ENCODE measurements at regions not wholly inside any gene's neighbourhood (a gene's known extent, or its start where the extent isn't known, plus 50 kb on each side); places are given as distances from the start of the nearest gene placed in this dataset.
A peak's percentile ranks its signal among the peaks of the same experiment; 100 is the strongest.

DNA sequence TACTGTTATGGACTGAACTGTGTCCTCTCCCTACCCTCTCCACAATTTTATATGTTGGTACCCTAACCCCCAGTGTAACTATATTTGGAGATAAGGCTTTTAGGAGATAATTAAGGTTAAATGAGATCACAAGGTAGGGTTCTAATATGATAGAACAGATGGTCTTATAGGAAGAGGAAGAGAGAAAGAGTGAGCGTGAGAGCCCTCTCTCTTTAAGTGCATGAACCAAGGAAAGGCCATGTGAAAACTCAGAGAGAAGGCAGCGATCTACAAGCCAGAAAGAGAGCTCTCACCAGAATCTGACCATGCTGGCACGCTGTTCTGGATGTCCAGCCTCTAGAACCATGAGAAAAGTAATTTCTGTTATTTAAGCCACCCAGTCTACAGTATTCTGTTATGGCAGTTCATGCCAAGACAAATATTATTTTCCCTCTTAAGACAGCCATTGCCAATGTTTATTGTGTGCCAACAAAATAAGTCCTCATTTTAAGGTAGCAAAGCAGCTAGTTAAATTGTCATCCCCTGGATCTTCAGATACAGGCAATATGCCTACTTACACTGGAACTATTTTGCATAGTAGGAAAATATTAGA is 336.2 kb downstream of the MID1IP1 start:
- no peak for DNase-seq (ENCODE audit: low read depth in 2 of 2)

DNA sequence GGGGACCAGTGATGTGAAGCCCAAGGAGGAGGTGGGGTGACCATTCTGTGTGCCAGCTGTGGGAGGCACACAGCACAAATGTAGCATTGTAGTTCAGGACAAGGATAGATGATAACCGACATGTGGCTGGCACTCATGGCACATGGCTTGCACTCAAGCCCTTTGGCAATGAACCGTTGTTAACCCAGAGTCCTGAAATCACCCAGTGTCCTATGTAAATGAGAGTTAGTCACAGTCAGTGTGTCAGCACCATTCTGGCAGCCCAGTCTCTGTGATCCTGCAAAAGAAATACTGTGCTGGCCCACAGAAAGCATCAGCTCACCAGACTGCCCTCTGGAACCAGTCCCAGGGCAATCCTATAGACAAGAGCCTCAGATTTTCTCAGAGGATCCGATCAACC is 339.3 kb downstream of the MID1IP1 start:
- DNase-seq (ENCODE audit: low read depth in 2 of 2), result no peak

DNA sequence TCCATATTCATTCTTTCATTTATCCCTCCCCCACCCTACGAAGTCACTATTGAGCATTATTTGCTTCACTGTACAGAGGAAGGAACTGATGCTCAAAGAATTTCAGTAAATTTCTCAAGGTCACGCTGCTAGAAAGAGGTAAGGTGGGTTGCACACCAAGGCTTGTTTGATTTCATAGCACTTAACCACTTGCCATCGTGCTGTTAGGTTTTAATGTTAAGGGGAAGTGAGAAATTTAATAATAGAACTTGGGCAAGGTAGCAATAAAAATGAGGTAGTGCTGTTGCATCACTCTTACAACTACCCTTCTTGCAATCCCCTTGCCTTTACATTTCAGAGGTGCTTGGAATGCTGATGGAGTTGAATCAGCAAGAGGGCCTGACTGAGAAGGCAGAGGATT is 343.1 kb downstream of the MID1IP1 start:
- no peak for DNase-seq (ENCODE audit: low read depth in 2 of 2)

DNA sequence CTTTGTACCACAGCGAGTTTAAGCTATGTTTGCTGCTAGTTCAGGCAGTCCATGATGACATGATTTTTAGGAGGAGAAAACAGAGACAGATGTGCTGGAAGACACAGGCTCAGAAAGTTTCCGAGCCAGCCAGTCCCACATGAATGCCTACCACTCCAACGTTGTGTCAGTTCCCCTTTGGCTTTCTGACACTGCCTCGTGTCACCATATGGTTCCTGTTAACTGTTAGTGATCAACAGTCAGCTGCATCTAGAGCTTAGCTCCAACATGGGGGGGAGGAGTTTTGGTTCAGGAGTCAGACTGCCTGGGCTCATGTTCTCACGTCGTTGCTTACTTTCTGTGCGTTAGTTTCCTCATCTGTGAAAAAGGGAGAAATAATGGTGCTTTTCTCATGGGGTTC is 343.7 kb downstream of the MID1IP1 start:
- DNase-seq (ENCODE audit: low read depth in 2 of 2), result no peak

DNA sequence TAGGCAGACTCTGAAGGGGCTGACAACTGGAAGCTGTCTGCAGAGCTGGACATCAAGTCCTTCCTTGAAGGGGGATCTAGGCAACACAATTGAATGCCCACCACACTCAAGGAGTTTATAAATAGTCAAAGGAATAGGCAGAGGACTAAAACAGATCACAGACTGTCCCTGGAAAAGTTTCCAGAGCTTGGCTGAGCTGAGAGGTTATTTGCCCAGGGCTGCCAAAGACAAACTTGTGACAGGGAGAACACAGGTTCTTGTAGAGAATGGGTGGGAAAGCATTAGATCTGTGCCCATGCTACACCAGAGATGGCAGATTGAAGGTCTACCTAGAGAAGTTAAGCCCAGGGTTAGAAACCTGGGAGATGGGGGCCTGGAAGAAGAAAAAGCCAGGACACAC is 344.6 kb downstream of the MID1IP1 start:
- no peak for DNase-seq (ENCODE audit: low read depth in 2 of 2)

DNA sequence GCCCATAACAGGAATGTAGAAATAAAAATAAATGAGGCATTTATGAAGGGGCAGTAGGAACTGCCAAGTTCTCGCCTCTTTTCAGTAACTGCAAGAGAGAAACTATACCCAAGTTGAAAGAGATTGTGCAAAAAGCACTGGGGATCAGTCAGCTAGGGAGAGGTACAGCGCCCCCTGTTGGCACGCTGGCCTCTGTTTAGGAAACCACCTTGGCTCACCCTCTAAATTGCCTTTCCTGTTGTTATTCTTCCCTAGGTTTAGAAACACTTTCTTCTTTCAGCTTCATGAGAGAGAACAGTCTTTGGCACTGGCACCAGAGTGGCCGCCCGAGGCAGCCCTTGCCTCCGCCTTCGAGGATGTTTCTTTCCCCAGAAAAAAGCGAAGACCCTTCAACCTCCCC is 348.5 kb downstream of the MID1IP1 start:
- DNase-seq (ENCODE audit: low read depth in 2 of 2), result peak; percentile 4 to 39

DNA sequence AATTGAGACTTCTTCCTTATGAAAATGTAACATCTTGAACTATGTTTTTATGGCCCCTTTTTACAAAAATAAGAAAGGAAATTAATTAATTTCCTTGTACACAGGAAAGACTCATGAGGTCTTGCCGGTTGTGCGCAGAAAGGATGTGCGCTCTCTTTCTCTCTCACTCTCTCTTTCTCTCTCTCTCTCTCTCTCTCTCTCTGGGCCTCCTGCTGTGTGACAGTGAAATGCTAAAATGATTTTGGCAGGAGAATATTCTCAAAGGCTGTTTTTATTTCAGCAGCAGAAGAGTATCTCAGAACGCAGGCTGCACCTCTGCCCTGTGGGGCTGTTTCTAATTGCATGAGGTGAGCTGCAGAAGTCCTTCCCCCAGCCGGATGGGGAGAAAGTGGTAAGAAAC is 349.0 kb downstream of the MID1IP1 start:
- DNase-seq (ENCODE audit: low read depth in 2 of 2), result no peak

DNA sequence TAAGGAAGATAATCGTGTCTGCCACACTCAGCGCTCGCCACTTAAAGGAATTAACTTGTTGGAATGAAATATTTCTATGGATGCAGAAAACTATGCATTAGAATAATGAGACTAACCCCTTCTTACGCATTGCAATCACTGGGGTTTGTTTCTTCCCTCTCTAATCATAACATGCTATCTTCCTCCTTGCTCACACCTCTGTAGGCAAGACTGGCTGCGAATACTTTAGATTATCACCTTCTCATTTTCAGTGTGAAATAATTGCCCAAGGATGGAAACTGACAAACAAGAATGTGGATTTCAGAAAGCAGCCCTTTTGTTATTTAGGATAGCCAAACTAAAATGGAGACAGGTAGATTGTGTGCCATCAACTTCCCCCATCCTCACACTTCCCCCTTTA is 349.4 kb downstream of the MID1IP1 start:
- DNase-seq (ENCODE audit: low read depth in 2 of 2), result no peak

DNA sequence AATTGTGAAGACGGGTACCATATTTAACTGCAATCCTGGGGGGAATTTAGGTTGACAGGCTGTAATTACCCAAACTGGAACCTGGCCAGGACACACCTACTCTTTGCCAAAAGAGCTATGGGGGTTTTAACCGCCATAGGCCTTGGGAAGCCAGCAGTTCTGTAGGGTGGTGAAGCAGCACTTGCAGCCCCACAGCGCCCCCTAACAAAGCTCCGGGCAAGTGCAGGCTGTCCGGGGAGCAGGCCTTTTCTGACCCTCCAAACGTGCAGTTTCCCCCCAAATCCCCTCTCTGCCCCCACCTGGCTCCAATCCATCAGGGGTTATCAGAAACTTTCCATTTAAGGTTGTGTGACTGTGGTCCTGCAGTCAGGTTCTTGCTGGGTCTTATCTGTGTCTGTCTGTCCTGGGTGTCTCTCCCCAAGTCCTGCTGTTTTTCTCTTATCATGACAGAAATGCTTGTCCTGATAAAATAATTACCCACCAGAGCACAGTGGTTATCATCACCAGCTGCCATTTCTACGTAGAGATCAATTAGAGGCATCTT is 350.9 kb downstream of the MID1IP1 start:
- DNase-seq (ENCODE audit: low read depth in 2 of 2), result peak in 1 of 2 donors; percentile 2

DNA sequence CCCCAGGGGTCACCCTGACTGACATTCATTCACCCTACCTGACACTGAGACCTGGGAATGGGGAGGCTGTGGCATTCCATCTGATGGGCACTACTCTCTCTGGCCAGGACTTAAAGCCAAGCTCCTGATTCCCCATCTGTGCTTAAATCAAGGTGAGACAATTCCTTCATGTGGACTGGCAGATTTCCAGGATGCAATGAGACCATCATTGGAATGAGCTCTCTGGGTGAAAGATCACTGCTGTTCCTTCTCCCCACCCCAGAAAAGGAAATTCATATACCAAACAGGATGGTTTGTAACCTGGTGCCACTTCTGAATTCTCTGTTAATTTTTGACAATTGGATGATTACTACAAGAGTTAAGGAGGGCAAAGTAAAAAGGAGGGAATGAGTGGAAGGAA is 354.8 kb downstream of the MID1IP1 start:
- no peak for DNase-seq (ENCODE audit: low read depth in 2 of 2)

DNA sequence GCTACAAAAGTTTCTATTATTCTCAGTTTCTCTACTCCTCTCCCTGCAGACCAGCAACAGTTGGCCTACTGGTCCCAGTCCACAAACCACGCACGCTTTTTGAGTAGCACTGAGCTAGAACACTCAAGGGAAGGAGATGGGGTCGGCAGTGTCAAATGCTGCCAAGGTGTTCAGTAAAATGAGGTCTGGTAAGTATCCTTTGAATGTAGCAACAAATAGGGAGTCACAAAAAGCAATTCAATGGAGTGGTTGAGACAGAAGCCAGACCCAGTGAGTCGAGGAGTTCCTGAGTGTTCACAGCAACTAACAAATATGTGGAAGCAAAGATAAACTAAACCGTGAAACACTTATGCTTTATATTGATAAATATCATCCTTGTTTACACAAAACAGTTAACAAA is 355.7 kb downstream of the MID1IP1 start:
- no peak for DNase-seq (ENCODE audit: low read depth in 2 of 2)

DNA sequence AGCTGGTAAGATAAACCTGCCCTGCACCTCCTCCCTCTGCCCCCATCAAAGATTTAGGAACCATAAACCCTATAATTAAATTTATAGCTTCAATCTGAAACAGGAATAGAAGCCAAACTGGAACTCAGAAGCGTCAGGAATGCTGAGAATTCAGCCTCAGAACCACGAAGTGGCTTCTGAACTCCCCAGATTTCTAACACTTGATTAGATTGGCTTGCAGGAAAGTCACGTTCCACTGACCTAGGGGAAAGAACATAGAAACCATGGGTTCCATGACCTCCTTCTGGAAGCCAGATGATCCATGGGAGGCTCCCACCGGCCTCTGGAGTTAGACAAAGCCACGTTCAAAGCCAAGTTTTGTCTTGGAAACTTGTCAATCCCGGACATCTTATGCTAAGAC is 356.5 kb downstream of the MID1IP1 start:
- no peak for DNase-seq (ENCODE audit: low read depth in 2 of 2)

DNA sequence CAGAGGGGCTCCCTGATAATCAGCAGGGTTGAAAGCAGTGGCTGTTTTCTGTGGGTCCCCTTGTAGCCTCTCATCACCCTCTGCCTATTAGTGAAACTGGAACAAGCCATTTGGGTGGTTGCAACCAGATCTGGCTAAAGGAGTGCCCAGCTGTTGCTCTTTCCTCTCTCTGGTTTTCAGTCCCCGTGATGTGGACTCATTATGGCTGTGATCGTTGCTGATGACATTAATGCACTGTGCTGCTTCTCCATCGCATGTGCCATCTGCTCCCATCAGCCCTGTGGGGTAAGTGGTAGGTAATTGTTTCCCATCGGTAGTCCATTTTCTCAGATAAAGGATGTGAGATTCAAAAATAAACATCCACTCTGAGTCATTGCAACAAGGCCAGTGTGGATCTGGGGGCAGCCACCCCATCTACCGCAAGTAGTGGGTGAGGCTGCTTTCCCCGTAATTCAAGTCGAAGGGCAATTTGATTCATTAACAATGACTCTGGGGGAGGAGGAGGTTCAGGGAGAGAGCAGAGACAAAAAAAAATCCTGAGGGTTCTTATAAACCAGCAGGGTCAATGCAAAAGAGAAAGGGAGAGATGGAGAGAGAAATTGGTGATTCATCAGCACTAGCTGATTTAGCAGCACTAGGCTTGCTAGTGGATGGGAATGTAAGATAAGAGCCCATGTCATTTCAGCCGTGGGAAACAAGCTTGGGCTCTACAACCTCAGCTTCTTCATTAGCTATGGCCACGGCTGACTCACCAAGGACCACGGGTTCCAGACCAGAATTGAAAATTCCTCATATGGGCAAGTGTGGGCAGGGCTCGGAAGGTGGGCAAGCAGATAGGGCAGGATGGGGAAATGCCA is 357.8 kb downstream of the MID1IP1 start:
- DNase-seq (ENCODE audit: low read depth in 2 of 2), result no peak

DNA sequence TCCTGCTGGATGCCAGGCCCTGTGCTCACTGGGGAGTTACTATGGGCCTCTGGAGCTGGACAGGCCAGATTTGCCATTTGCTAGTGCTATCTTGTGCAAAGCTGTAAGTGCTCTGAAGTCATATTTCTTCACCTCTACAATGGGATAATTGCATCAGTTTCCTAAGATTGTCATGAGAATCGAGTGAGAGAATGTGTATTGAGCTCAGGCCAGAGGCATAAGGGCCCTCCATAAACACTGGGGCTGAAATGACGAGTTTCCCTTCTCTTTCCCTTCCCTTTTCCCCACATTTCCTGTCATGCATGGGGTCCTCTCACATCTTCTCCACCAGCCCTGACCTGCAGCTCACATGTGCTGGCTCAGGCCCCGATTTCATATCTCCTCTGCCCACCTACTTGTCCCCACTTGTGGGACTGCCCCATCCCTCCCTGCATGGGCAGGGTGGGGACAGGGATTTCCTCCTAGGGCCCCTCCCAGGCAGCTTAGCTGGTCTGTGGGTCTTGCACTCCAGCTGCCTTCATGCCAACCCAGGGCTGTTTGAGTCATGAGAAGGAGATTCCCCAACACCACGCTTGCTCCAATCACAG is 358.8 kb downstream of the MID1IP1 start:
- no peak for DNase-seq (ENCODE audit: low read depth in 2 of 2)

DNA sequence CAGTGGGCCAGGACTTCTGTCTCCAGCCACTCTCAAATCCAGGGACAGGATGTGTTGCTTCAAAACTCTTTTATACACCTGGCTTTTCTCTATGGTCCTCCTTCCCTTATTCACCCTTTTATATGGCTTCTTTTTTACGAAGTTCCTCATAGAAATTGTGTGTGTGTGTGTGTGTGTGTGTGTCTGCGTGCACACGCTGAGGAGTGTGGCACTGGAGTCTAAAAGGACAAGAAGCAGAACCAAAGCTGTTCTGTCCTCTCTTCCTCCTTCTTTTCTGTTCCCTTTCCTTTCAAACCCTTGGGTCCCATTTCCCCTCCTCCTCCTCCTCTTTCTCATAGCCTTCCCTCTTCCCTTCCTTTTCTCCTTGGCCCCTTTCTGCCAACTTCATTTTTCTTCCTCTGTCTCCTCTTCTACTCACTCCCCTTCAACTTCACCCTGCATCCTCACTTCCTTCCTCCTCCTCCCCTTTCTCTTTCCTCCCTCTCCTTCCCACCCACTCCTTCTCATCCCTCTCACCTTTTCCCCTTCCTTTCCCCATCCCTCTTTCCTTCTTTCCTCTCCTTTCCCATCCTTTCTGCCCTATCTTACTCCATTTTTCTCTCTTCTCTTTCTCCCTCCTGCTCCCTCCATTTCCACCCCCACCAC is 360.5 kb downstream of the MID1IP1 start:
- no peak for DNase-seq (ENCODE audit: low read depth in 2 of 2)

DNA sequence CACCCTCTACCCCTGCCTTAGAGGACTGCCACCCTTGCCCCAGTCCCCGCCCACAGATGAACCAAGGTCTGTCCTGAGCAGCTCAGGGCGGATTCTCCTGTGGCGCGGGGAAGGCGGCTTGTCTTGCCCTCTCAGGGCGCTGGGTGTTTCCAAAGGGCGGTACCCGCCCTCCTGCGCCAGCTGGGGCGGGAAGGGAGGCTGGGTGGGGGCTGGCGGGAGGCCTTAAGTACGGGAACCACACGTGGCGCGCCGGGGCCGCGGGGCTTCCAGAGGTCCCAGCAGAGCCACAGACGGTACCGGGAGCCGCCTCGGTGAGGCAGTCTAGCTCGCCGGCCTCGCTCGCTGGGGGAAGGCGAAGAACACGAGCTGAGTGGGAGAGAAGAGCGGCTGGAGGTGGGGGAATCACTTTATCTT is 361.1 kb downstream of the MID1IP1 start:
- DNase-seq (ENCODE audit: low read depth in 2 of 2), result no peak

DNA sequence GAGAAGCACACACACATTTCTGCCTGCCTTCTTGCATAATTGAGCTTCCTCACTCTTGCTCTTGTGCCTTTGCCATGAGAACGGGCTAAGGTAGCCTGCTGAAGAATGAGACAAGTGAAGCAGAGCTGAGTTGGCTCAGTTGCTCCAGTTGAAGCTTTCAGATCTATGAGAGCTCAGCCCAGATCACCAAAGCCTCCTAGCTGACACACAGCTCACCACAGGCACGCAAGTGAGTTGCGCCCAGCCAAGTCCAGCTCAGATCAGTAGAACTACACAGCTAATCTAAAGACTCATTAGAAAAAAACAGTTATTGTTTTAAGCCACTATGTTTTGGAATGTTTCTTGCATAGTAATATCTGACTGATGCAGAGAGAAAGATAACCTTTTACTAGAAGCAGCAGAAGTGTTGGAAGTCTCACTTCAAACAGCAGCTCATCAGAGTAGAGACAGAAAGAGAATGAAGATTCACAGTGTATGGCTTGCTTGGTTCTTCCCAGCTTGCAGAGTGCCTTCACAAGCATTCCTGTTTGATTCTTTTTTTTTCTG is 362.4 kb downstream of the MID1IP1 start:
- DNase-seq (ENCODE audit: low read depth in 2 of 2), result no peak

DNA sequence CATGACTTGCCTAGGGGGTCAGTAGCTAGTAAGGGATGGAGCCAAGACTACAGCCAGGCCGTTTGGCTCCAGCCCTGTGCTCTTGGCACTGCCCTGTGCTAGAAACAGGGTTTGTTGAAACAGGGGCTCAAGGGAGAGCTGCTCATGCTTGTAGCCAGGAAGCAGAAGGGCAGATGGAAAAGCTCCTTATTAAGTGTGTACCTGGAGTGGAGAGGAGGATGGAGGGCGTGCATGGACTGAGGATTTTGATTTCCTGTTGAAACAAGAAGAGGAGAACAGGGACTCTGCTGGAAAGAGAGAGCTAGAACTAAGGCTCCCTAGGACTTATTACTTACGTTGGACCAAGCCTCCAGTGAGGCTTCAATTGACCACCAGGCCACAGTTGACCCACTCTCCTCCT is 363.0 kb downstream of the MID1IP1 start:
- DNase-seq (ENCODE audit: low read depth in 2 of 2), result no peak

DNA sequence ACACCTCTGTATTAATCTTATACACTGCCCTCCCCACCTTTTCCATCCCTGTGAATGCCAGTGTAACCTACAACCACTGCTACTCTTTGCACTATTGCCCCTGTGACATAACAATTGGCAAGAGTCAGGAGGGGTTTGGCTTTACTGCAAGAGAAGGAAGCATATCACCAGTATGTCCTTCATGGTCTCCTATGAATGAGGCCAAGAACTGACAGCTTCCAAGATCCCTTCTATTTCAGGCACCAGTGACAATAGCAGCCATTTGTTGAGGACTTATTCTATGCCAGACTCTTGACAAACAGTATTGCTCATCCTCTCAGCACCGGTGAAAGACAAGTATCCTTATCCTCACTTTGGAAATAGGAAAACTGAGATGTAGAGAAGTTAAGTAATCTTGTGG is 363.9 kb downstream of the MID1IP1 start:
- no peak for DNase-seq (ENCODE audit: low read depth in 2 of 2)

DNA sequence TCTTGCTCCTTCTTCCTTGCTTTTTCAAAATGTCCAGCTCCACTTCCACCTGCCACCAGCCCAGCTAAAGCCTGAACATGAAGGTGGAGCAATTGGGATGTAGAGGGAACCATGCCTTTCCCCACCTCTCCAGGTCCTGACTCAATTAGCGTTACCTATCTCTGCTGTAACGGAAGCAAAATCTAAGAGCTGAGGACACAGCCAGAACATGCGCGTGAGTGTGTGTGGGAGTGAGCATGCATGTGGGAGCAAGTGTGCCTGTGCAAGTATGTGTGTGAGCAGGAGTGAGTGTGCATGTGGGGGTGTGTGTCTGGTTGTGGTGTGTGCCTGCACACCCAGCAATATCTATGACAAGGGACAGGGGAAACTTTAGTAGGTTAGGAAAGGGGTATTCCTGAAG is 364.5 kb downstream of the MID1IP1 start:
- no peak for DNase-seq (ENCODE audit: low read depth in 2 of 2)

DNA sequence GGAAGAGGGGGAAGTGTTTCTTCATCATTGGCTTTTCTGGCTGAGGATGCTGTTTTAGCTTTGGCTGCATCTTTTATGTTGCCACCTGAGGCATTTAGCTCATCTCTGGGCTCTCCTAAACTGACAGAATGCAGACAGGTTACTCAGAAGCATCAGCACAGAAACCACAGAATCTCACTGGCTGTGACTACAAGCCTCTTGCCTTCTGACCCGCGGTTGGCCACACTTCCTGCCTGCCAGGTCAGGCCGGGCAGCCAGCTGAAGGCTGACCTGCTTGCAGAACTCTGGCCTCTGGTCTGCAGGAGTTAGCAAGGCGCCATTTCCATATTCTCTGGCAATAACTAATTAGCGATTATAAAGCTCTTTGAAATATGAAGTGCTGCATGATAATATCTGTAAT is 366.5 kb downstream of the MID1IP1 start:
- DNase-seq (ENCODE audit: low read depth in 2 of 2), result no peak

DNA sequence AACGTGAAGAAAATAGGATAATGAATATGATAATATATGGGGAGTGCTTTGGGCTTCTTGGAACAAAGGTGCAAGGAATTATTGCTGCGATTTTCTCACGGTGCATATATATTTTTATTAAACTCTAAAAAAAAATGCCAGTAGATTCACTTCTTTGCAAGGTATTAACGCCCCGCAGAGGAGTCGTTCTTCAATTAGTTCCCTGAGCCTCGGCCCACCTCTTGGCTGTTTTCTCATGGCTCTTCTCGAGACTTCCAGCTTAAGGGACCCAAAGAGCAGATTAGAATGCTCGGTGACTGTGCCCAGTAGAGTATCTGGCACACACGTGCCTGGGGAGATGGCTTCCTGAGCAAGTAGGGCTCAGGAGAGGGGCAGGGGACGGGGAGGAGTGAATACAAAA is 367.4 kb downstream of the MID1IP1 start:
- DNase-seq (ENCODE audit: low read depth in 2 of 2), result no peak

All from dermis microvascular lymphatic vessel endothelial cell (primary cell).